ENCODE measurements at regions not wholly inside any gene's neighbourhood (a gene's known extent, or its start where the extent isn't known, plus 50 kb on each side); places are given as distances from the start of the nearest gene placed in this dataset.

DNA sequence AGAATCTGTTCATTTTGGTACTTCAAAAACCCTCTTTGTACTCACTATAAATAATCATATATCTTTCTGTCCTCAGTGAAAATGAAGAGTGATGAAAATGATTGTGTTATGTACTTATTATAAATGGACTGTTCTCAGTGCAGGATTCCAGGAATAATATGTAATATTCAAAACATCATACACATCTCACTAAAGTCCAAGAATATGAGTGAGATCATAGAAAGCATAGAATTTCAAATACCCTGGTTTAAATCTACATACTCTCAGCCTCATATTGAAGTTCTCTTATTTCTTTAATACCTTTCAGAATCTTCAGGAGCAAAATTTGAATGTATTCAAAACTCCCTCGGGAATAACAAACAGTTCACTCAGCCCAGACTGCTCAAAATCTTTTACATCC lies 868.0 kb downstream of the SLITRK6 start:
- no peak for DNase-seq

DNA sequence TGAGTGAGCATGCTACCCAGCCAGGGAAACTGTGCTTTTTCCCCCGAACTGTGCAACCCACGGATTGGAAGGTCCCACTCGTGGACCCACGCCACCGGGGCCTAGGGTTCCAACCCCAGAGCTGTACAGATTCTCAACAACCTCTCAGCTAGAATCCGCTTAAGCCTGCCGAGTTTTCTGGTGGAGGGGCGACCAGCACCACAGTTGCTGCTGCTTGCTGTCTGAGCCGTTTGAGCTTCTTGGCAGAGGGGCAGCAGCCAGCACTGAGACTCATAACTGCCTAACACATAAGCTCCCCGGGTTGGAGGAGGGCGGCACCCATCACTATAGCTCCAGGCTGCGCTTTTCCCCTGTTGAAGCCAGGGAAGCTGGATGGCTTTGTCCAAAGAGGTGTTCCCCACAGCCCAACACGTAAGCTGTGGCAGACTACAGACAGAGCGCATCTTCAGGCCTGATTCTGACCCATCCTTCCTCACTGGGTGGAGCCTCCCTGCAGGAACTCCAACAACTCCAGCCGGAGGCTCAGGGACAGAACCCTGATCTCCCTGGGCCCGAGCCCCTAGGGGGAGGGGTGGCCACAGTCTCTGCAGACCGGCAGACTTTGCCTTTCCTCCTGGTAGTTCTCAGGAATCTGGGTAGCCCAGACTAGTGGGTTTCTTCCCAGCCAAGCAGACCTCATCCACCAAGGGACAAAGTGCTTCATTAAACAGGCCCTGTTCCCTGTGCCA lies 871.6 kb downstream of the SLITRK6 start:
- DNase-seq, result no peak

DNA sequence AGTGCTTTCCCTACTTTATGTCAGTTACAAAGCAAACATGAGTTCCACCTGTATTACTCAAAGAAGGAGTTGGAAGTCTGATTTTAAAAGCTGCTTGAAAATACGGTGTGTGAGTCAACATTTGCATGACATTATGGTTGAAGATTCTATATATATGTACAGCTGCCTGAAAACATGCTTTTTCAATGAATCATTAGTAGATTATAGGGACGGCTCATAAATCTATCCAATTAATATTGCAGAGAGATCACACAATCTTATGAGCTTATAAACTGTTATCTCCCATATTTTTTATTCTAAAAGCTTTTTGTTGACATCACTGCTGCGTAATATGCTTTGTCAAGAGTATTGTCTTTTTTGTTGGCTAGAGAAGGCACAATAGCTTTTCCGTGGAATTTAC lies 873.8 kb downstream of the SLITRK6 start:
- DNase-seq, result no peak

DNA sequence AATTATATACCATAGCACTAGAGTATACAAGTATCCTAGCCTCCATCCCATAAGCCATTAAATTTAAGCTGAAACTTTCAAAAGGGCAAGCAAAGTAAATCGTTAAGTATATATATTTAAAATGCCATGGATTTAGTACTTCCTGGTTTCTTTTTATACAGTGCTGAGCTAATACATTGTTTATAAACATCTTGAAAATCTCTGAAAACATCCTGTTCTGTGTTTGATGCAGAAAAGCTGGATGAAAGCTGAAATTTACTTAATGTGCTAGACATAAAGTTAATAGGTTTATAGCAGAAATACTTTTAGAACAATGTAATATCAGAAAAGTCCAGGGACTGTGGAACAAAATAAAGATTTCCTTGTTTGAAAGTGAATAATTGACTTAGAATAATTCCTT lies 875.4 kb downstream of the SLITRK6 start:
- no peak for DNase-seq

DNA sequence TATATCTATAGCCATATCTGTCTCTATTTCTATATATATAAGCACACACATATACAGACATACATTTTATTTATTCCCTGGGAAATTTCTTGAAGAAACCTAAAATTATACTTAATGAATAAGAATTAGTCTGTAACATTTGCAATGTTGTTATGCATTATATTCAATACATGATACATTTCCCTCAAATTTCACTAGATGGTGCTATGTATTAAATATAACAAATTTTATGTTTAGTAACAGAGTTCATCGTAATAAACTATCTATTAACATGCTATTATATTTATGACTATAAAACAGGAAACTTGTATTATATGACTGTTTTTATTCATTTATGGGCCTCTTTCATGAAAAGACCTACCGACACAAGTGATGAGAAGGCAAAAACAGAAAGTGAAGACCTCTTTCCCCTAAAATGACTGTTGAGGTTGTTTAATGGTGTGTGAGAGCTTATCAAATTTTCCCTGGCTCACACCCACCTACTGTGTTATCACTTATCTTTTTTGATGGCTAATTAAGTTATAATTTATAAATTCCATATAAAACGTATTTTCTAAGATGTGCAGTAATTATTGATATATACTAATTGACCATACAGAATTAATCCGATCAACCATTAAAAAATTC lies 881.9 kb downstream of the SLITRK6 start:
- no peak for DNase-seq

DNA sequence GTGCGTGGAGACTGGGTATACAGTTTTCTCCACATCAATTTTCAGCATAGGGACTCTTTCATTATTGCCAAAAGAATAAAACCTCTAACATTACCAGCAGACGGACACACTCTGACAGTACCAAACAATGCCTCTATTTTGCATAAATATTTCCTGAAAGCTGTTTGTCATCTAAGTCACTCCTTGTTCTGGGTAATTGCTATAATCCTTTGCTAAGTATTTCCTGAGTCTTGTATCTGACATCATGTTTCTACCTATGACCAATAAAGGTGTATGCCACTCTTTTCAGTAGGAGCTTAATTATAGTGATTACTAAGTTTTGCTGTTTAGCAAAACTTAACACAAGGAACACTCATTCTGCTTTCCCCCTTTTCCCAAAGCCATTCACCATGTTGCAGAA lies 886.5 kb downstream of the SLITRK6 start:
- no peak for DNase-seq

DNA sequence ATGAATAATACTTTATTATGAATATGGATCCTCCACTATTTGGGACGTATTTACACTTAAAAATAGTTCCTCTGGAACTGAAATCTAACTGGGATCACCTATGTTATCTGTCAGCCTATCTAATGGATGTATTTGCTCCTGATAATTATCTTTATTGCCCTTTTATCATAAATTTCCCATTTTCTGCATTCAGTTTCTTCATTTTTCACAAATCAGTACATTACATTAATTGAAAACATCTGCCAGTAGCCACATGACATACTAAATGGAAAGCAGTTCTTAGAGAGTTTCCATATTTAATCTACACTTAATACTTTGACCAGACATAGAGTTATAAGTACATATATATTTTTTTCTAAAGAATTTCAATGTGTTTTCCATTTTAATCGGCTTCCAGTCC lies 888.8 kb downstream of the SLITRK6 start:
- DNase-seq, result no peak

DNA sequence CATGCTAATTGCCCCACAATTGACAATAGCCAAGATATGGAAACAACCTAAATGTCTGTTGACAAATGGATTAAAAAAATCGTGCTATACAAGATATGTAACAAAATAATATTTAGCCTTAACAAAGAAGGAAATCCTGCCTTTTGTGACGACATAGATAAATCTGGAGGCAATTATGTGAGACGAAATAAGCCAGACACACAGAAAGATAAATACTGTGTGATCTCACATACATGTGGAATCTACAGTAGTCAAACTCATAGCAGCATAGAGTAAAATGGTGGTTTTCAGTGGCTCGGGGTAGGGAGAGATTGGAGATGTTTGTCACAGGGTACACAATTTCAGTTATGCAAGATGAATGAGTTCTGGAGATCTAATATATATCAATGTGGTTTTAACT lies 895.8 kb downstream of the SLITRK6 start:
- no peak for DNase-seq

DNA sequence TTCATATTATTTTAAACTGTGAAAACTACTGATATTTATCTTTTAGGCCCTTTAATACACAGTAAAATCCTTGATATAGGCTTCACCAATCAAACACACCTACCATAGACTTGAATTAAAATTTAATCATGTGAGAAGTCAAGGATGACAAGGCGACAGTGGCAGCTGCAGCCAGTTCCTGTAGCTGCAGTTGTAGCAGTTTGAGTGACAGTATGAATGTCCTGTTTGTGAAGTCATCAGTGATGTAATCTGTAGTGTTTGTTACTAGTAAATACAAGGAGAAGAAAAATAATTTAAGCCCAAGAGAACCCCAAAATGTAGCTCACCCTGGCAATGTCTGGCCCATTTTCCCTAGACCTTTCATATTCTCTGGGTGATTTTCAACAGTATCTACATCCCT lies 897.0 kb downstream of the SLITRK6 start:
- DNase-seq, result no peak

DNA sequence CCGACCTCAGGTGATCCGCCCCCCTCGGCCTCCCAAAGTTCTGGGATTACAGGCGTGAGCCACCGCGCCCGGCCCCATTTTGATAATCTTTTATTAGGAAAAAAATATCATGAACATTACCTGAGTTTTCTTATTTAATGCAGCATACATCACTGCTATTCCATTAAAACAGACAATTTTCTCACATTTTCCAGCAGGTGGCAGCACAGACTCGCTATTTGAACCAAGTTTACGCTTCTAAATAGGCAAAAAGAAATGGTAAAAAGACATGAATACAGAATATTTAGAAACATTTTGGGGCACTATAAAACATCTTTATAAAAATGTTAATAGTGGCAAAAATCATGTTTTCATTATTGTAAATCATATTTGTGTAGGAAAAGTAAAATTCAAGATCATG lies 903.1 kb downstream of the SLITRK6 start:
- DNase-seq, result peak; percentile 34

DNA sequence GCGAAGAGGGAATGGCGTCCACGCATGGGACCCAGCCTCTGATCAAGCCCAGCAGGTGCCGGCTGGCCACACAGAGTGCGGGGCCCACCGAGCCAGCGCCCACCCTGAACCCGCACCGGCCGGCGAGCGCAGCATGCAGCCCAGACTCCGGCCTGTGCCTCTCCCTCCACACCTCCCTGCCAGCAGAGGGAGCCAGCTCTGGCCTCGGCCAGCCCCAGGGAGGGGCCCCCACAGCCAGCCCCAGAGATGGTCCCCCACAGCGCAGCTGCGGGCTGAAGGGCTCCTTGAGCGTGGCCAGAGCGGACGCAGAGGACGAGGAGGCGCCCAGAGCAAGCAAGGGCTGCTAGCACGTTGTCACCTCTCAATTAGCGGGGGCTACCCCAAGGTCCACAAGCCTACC lies 904.5 kb downstream of the SLITRK6 start:
- no peak for DNase-seq

DNA sequence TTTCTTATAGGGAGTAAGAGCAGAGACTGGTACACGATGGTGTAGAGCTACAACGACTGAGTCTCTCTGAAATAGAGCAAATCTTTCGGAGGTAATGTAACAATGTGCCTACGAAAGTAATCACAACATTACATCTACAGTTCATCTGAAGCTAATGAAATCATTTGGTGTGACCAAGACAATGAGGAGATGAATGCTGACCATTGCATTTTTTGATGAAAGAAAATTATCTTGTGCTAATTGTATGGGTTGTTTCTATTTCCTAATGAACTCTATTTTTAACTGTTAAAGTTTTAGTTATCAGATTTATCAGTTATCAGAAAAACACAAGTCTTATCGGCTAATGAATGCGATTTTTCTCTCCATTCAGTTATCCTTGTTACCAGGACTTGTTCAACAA lies 913.4 kb downstream of the SLITRK6 start:
- no peak for DNase-seq

DNA sequence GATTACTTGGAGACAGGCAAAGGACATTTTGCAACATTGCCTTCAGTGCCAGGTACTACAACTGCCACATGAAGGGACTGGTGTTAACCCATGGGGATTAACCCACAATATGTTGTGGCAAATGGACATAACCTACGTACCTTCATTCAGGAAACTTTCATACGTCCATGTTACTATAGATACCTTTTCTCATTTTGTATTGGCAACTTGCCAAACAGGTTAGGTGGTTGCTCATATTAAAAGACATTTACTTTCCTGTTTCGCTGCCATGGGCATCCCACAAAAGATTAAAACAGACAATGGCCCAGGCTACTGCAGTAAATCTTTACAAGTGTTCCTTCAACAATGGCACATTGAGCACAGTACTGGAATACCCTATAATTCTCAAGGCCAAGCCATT lies 925.3 kb downstream of the SLITRK6 start:
- no peak for DNase-seq

DNA sequence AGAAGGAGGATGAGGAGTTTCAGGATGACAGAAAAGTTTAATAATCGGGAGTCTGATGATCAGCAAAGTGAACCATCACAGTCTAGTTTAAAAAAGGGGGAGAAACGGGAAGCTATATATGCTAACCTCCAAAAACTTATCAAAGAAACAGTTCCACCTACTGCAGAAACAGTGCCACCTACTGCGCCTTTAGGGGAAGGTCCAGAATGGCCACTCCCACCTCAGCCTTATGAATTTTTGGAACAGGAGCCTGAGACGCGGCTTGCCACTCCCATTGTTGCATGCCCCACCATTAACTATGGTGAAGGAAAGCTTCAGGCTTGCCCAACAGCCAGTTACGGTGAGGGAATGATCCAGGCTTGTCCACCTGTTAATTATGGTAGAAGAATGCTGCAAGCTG lies 929.0 kb downstream of the SLITRK6 start:
- no peak for DNase-seq

DNA sequence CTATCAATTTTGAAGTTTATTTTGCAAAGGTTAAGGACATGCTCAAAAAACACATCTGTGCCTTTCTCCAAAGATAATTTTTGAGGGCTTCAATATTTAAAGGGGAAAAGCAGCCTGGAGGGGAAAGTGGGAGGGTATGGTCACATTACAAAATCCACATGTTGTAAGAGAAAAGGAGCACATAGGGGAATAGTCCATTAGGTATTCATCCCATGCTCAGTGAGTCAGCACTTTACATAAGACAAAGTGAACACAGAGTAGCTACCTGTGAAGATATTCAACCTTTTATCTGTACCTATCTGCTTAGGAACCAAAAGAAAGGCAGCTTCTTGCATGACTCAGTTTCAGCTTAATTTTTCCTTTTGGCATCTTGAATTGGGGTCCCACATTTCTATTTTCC lies 932.0 kb downstream of the SLITRK6 start:
- no peak for DNase-seq

DNA sequence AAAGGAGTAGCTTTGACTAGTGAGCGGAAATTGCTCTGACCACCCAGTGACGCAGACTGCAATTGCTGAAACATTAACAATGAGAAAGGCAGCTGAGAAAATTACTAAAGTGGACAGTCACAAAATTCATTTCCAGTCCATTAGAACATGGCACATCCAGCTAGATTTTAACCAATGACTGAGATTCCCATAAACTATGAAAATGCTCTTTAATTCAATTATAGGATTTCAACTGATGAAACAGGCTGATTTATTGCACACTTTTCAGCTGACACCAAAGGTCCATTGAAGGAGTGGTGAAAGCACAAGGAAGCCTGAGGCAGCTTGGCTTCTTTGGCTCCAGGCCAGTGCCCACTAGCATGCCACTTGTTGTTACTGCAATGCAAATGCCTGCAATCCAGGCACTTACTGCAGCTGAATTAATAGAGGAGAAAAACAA lies 933.4 kb downstream of the SLITRK6 start:
- no peak for DNase-seq

DNA sequence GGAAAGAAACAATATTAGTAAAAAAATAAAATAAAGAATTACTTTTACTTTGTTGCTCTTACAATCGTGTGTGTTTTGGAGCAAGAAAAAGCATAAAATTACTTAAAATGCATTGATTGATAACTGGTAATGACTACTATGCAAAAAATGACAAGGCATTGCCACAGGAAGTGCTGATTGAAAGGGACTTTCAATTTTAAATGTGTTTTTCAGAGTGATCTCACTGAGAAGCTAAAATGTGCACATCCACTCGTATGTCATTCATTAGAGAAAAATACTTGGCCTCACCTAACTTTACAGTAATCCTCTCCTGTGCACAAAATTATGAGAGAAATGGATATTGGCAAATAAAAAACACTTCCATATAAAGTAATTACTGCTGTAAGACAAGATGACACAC lies 934.9 kb downstream of the SLITRK6 start:
- DNase-seq, result no peak

DNA sequence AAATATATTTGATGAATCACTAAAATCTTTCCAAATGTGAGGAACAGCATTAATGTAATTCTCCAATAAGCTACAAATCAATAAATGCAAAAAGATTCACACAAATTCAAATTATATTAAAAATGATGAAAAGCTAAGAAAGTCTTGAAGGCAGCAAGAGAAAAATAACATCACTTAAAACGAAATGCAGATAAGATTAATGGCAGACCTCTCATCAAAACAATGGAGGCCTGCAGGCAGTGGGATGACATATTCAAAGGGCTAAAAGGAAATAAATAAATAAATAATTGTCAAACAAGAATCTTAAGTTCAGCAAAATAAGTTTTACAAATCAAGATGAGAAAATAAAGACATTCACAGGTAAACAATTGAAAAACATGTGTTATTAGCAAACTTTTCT lies 952.1 kb downstream of the SLITRK6 start:
- DNase-seq, result no peak

DNA sequence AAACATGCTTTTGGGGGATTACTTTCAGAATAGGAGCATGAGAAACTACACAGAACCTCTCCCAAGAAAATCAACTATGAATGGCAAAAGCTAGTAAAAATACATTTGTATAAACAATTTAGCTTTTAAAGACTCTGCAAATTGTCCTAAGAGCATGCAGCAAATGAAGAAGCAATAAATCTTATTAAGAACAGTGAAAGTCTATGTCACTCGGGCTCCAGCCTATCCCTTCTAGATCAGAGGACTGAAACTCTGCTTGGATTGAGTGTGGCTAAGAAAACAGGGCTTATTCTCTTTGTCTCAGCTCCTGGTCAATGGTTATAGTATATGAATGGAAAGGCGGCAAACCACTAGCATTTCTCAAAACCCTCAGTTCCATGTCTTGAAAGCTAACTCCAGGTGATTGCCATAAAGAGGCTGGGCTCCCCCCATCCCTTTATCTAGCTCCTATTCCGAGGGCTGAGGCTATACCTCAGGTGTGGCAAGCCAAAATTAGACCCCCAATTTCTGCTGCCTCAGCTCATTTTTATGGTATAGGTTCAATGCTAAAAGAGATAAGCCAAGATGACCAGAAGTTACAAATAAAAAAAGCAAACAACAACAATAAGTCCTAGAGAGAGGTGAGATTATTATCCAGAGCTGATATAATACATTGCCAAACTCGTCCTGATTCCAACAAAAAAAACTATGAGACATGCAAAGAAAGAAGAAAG lies 953.2 kb downstream of the SLITRK6 start:
- DNase-seq, result no peak

DNA sequence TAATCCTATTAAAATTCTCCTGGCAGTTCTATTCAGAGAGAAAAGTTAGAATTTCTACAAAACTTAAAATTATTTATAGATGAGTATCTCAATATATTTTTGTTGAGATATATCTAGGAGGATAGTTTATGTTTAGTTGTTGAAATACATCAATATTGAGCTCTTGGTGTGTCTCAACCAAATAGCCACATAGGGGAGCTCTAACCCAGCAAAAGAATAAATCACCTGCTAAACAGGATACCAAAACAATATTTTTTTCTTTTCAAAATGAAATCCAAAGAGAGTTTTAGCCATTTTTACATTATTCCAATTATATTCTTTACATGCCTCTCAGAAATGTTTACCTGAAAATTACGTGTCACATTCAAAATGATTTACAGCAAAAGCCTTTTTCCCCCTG lies 954.7 kb downstream of the SLITRK6 start:
- DNase-seq, result no peak

DNA sequence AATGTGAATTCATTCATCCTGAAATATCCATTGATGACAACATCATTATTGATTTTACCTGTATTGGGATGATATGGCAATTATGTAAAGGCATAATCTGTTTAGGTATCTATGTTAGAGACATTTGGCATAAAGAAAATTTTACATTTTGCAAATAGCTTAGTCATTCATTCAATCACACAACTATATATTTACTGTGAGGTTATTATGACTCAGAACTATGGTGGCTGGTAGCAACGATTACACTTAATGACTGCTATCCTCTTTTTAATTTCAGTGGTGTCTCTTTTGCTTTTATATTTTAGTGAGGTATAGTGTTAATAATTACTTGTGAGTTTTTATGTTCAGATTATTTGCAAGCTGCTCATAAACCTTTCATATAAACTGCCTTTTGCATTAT lies 955.9 kb downstream of the SLITRK6 start:
- DNase-seq, result no peak

DNA sequence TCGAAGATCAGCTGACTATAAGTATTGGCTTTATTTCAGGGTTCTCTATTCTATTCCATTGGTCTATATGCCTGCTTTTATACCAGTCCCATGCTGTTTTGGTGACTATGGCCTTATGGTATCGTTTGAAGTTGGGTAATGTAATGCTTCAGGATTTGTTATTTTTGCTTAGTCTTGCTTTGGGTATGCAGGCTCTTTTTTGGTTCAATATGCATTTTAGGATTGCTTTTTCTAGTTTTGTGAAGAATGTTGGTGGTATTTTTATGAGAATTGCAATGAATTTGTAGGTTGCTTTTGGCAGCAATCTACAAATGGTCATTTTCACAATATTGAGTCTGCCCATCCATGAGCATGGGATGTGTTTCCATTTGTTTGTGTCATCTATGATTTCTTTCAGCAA lies 951.9 kb upstream of the SLITRK1 start:
- DNase-seq, result no peak

DNA sequence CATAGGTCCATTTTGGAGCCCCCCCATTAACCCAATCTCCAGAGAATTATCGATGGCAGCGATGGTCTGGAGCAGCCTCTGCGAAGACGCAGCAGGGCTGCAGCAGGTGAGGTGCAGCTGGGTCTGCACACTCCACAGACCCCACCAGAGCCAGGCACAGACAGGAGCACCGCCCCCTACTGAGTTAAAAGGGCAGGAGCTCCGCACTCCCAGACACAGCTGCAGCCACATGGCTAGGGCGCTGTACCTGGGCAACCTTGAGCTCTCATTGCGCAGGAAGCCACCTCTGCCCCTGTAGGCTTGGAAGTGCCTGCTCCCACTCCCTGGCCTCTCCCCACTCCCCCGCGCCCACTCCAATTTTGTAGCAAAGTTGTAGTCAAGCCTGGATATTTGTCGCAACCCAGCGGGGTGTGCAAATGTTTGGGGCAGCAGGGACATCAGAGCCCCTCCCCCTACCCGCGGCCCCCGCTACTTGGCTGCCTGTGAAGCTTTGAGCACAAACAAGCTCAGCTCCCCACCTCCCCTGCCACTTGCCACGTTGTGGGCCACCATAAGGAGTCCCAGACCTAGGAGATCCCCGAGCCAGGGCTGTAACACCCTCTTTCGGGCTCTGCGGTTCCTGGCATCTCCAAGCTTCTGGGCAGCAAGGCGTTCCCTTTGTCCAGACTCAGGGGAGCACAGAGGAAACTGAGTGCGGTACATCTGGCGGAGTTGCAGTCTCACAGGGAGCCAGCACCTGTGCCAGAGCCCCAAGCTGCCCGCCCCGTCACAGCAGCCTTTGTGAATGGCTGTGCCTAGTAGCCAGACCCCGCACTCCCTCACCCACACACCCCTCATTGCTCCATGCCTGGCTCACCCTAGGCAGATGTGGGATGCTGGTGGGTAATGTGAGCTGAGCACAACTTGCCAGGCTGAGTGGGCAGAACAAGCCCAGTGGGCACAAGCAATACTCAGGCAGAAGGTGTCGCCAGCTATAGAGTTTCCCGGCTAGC lies 949.7 kb upstream of the SLITRK1 start:
- DNase-seq, result no peak
